Tibial nerve (tissue), 4 donors: ENCODE measurements at regions not wholly inside any gene's neighbourhood (a gene's known extent, or its start where the extent isn't known, plus 50 kb on each side); places are given as distances from the start of the nearest gene placed in this dataset.

Source experiments
- DNase-seq, 2 donors: peaks; one replicate each; pipeline ENCODE4 v3.0.0-alpha.2; 2019; ENCODE audit warnings: low spot score in 2 of 2
- H3K27ac ChIP-seq, 4 donors: fragments of 200-600 bp; sonication (generic) in 3 of 4; one replicate each; pipeline ENCODE4 v1.5.1; 2017 to 2019; ENCODE audit warnings: mild to moderate bottlenecking in 1 of 4
- H3K27me3 ChIP-seq, 2 donors: fragments of 200-600 bp; sonication (generic) in 1 of 2; one replicate each; pipeline versions ENCODE4 v1.5.1 to v1.6.0; 2017 to 2019
- H3K36me3 ChIP-seq, 3 donors: fragments of 200-600 bp; sonication (generic); one replicate each; pipeline ENCODE4 v1.5.1; 2018 to 2019
- H3K4me1 ChIP-seq, 4 donors: fragments of 200-600 bp; sonication (generic) in 3 of 4; one replicate each; pipeline ENCODE4 v1.5.1; 2017 to 2019
- H3K4me3 ChIP-seq, 4 donors: fragments of 200-600 bp; sonication (generic) in 3 of 4; one replicate each; pipeline ENCODE4 v1.5.1; 2017 to 2019; ENCODE audit warnings: mild to moderate bottlenecking in 1 of 4, moderate library complexity in 1 of 4
- H3K9me3 ChIP-seq, 4 donors: fragments of 200-600 bp; sonication (generic) in 3 of 4; one replicate each; pipeline ENCODE4 v1.5.1; 2017 to 2019
- CTCF ChIP-seq, 5 experiments: fragments of 200-600 bp in 3 of 5; fragments of 450-650 bp in 2 of 5; sonication (generic) in 3 of 5; IDR thresholded peaks; one replicate each; pipeline ENCODE4 v1.5.1; 2016 to 2019; ENCODE audit warnings: antibody characterized with exemption in 5 of 5, mild to moderate bottlenecking in 3 of 5, moderate library complexity in 2 of 5
- EP300 ChIP-seq, 2 donors: sonication (generic); formaldehyde crosslinking; IDR thresholded peaks; one replicate each; pipeline ENCODE4 v1.6.1; 2017; ENCODE audit warnings: antibody characterized with exemption in 2 of 2, mild to moderate bottlenecking in 1 of 2
- POLR2A ChIP-seq, 2 donors: fragments of 450-650 bp; IDR thresholded peaks; one replicate each; pipeline ENCODE4 v1.6.1; 2017; ENCODE audit warnings: antibody characterized with exemption in 2 of 2, mild to moderate bottlenecking in 2 of 2, moderate library complexity in 2 of 2
- WGBS, 2 donors: methylation state at CpG; one replicate each; pipeline ENCODE4 v1.1.5; 2018; 5-methylcytosine and 5-hydroxymethylcytosine counted together

GRCh38 chr20:1784586-1784985 is 110.6 kb upstream of the SIRPA start:
- H3K36me3 ChIP-seq: no peaks in the 10 kb centered on the region
- no peak for DNase-seq
- no peak for TF ChIP-seq EP300 (IDR thresholded peaks at IDR 0.05)
- TF ChIP-seq POLR2A (IDR thresholded peaks at IDR 0.05): no peak
- TF ChIP-seq CTCF (IDR thresholded peaks at IDR 0.05): no peak
- H3K9me3 ChIP-seq: no peaks in the 10 kb centered on the region
- no peak overlapping the region for H3K27ac ChIP-seq
- no peaks in the 10 kb centered on the region for H3K27me3 ChIP-seq
- no peaks in the 10 kb centered on the region for H3K4me1 ChIP-seq
- 80 to 91% methylated on average over 4 of the region's 4 CpGs for WGBS, 2 donors
- no peak overlapping the region for H3K4me3 ChIP-seq

GRCh38 chr20:1783245-1783644 is 112.0 kb upstream of the SIRPA start:
- Histone ChIP-seq H3K4me1 (no peaks in the 10 kb centered on the region), H3K4me3 (no peak overlapping the region), H3K36me3 (no peaks in the 10 kb centered on the region), H3K9me3 (no peaks in the 10 kb centered on the region), H3K27me3 (no peaks in the 10 kb centered on the region), H3K27ac (no peak overlapping the region)
- no peak for DNase-seq
- TF ChIP-seq EP300 (IDR thresholded peaks at IDR 0.05) (no peak), POLR2A (IDR thresholded peaks at IDR 0.05) (no peak), CTCF (IDR thresholded peaks at IDR 0.05) (no peak)
- 78 to 81% methylated on average over 4 of the region's 4 CpGs for WGBS, 2 donors

- Histone ChIP-seq H3K4me1 (peaks cover 0 to 5% (median 3%) of the 10 kb centered on the region in 4 donors), H3K9me3 (no peaks in the 10 kb centered on the region), H3K27me3 (no peaks in the 10 kb centered on the region), H3K4me3 (no peak overlapping the region), H3K36me3 (no peaks in the 10 kb centered on the region), H3K27ac (no peak overlapping the region)
- DNase-seq: no peak
- 80 to 92% methylated on average over 2 of the region's 3 CpGs for WGBS, 2 donors
- TF ChIP-seq POLR2A (IDR thresholded peaks at IDR 0.05) (no peak), EP300 (IDR thresholded peaks at IDR 0.05) (no peak), CTCF (IDR thresholded peaks at IDR 0.05) (no peak)
Measured at GRCh38 chr20:1782181-1782580, 113.0 kb upstream of the SIRPA start.

- Histone ChIP-seq H3K4me1 (peaks cover 0 to 27% (median 10%) of the 10 kb centered on the region in 4 donors), H3K4me3 (no peak overlapping the region), H3K36me3 (no peaks in the 10 kb centered on the region), H3K27me3 (no peaks in the 10 kb centered on the region), H3K27ac (no peak overlapping the region), H3K9me3 (no peaks in the 10 kb centered on the region)
- WGBS, 2 donors: 92 to 94% methylated on average over 5 of the region's 5 CpGs
- no peak for DNase-seq
- TF ChIP-seq POLR2A (IDR thresholded peaks at IDR 0.05) (no peak), CTCF (IDR thresholded peaks at IDR 0.05) (no peak), EP300 (IDR thresholded peaks at IDR 0.05) (no peak)
Measured at GRCh38 chr20:1779567-1779966, 115.6 kb upstream of the SIRPA start.

GRCh38 chr20:1778338-1778737 is 116.9 kb upstream of the SIRPA start:
- no peaks in the 10 kb centered on the region for H3K27me3 ChIP-seq
- peaks cover 0 to 27% (median 10%) of the 10 kb centered on the region in 4 donors for H3K4me1 ChIP-seq
- H3K4me3 ChIP-seq: no peak overlapping the region
- no peaks in the 10 kb centered on the region for H3K36me3 ChIP-seq
- 83 to 91% methylated on average over 5 to 12 of the region's 12 CpGs for WGBS, 2 donors
- no peak overlapping the region for H3K27ac ChIP-seq
- TF ChIP-seq EP300 (IDR thresholded peaks at IDR 0.05) (no peak), CTCF (IDR thresholded peaks at IDR 0.05) (no peak), POLR2A (IDR thresholded peaks at IDR 0.05) (no peak)
- no peaks in the 10 kb centered on the region for H3K9me3 ChIP-seq
- no peak for DNase-seq
